Lower lobe of right lung (tissue), 2 donors: ENCODE measurements at regions not wholly inside any gene's neighbourhood (a gene's known extent, or its start where the extent isn't known, plus 50 kb on each side); places are given as distances from the start of the nearest gene placed in this dataset.

Experiments used
- ATAC-seq, 2 donors: fragments of 200-7000 bp; cut with Tn5 transposase; one replicate each; pipeline ENCODE4 v1.9.1; 2020 to 2022; ENCODE audit warnings: mild to moderate bottlenecking in 2 of 2, moderate library complexity in 2 of 2
- DNase-seq: peaks from one replicate; pipeline ENCODE4 v3.0.0-alpha.2; 2020
- H3K27ac ChIP-seq: fragments of 200-600 bp; one replicate; pipeline ENCODE4 v1.8.0; 2022
- H3K27me3 ChIP-seq: fragments of 200-600 bp; one replicate; pipeline ENCODE4 v1.8.0; 2022; ENCODE audit warnings: low read depth
- H3K36me3 ChIP-seq: fragments of 200-600 bp; one replicate; pipeline ENCODE4 v1.8.0; 2022; ENCODE audit warnings: mild to moderate bottlenecking
- H3K4me1 ChIP-seq: fragments of 200-600 bp; one replicate; pipeline ENCODE4 v1.8.0; 2022
- H3K4me3 ChIP-seq: fragments of 200-600 bp; one replicate; pipeline ENCODE4 v1.8.0; 2022; ENCODE audit warnings: mild to moderate bottlenecking
- H3K9me3 ChIP-seq: fragments of 200-600 bp; one replicate; pipeline ENCODE4 v1.8.0; 2022
- CTCF ChIP-seq: fragments of 200-600 bp; IDR thresholded peaks from one replicate; pipeline ENCODE4 v1.8.0; 2022; ENCODE audit warnings: antibody characterized with exemption, mild to moderate bottlenecking
- intact Hi-C: fragments of 100-400 bp; cut with DNase I; formaldehyde crosslinking; loops from one replicate; pipeline ENCODE4 v1.11.0; 2022
- donor health status: DM: no; HTN: yes; CAD: no; lungs with severe emphysema.

GRCh38 chr2:22290909-22291473, 1094.0 kb upstream of the KLHL29 start:
- ATAC-seq = no peak
- no peak overlapping the region for H3K4me3 ChIP-seq

DNA sequence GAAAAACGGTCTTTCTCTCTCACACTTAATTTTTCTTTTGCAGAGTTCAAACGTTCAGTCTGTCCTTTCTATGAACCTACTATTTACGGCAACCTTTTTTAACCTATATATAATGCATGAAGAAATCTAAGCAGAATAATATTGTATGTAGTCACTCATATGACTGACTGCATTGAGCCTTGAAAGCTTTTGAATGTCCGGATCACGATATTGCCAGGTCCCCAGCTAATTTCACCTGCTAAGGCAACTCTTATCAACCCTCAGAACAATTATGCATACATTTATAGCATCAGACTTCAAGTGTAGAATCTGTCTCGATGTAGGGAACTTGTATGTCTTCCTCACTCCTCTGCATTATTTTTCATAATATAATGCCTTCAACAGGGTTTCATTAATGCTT, 1083.8 kb upstream of the KLHL29 start:
- Histone ChIP-seq H3K27me3 (no peaks in the 10 kb centered on the region), H3K4me3 (no peak overlapping the region), H3K4me1 (no peaks in the 10 kb centered on the region), H3K36me3 (no peaks in the 10 kb centered on the region), H3K27ac (no peak overlapping the region), H3K9me3 (no peaks in the 10 kb centered on the region)
- ATAC-seq (no peak), DNase-seq (no peak)
- TF ChIP-seq CTCF = no peak
- intact Hi-C loops = no loop called here

More at GRCh38 chr2:22290909-22291473, 1094.0 kb upstream of the KLHL29 start:
- no peaks in the 10 kb centered on the region for H3K4me1 ChIP-seq
- H3K36me3 ChIP-seq = no peaks in the 10 kb centered on the region
- intact Hi-C loops = no loop called here
- no peak for TF ChIP-seq CTCF
- H3K9me3 ChIP-seq = no peaks in the 10 kb centered on the region
- H3K27ac ChIP-seq = no peak overlapping the region
- no peaks in the 10 kb centered on the region for H3K27me3 ChIP-seq
- DNase-seq = no peak

GRCh38 chr2:22326250-22326649, 1058.7 kb upstream of the KLHL29 start:
- intact Hi-C loops = loop anchor here (5.0 kb wide), 1 partner anchor 451 kb away; no protein-coding TSS in a partner anchor
- Histone ChIP-seq H3K4me3 (no peak overlapping the region), H3K27me3 (no peaks in the 10 kb centered on the region), H3K27ac (no peak overlapping the region), H3K4me1 (no peaks in the 10 kb centered on the region), H3K9me3 (peaks cover 4% of the 10 kb centered on the region), H3K36me3 (no peaks in the 10 kb centered on the region)
- no peak for TF ChIP-seq CTCF
- ATAC-seq = no peak
- no peak for DNase-seq

- DNase-seq = no peak
- Histone ChIP-seq H3K4me3 (no peak overlapping the region), H3K27me3 (no peaks in the 10 kb centered on the region), H3K4me1 (no peaks in the 10 kb centered on the region), H3K27ac (no peak overlapping the region), H3K9me3 (no peaks in the 10 kb centered on the region), H3K36me3 (no peaks in the 10 kb centered on the region)
- no peak for ATAC-seq
- intact Hi-C loops = loop anchor here (5.0 kb wide), 1 partner anchor 448 kb away; no protein-coding TSS in a partner anchor
- no peak for TF ChIP-seq CTCF
These were observed 1055.5 kb upstream of the KLHL29 start for GRCh38 chr2:22329211-22330154.

DNA sequence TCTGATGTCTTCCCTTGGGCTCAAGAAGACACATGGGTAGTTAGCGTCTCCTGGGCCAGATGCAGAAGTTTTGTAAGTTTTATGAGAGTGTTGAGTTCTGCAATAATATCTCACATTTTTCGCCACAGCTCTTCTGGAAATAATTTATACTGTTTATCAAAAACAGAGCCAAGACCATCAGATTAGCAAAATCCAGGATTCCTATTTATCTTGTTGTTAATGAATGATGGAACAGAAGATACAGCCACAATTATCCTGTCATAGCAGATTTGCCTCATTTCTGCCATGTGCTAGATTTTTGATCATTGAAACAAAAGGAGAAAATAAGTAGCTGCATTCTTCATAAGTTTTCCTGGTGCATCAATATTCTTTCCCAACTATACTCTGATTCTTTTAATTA, 1048.6 kb upstream of the KLHL29 start:
- Histone ChIP-seq H3K27ac (no peak overlapping the region), H3K36me3 (no peaks in the 10 kb centered on the region), H3K9me3 (no peaks in the 10 kb centered on the region), H3K4me3 (no peak overlapping the region), H3K27me3 (no peaks in the 10 kb centered on the region), H3K4me1 (no peaks in the 10 kb centered on the region)
- TF ChIP-seq CTCF = no peak
- intact Hi-C loops = no loop called here
- DNase-seq = no peak
- no peak for ATAC-seq
